ENCODE measurements at regions not wholly inside any gene's neighbourhood (a gene's known extent, or its start where the extent isn't known, plus 50 kb on each side); places are given as distances from the start of the nearest gene placed in this dataset.
"Not testable (repeated sequence)": the region's sequence is repeated elsewhere in the genome, so short reads cannot be mapped to it uniquely, and the experiment has no call there.

DNA sequence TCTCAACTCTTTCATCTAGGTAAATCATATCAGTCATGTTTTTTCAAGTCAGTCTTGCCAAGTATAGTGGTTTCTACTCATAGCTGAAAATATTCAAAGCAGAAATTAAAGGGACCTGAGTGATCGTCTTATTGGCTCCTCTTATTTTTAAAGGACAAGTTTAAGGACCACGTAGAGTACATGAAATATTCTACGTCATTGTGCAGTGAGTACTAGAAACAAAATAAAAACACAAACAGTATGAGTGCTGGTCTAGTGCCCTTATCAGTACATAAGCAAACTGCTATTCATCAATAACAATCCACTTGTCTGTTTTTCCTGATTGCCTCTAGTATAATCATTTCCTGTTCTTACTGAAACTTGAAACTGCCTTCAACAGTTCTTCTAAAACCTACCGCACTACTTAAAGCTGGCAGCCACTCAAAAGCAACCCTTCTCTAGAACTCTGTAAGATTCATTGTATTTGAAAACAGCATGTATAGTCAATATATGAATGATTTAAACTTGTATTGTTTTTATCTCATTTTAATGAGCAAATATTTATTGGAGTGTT lies 853.7 kb downstream of the TAF11L14 start:
- DNase-seq, result no peak

DNA sequence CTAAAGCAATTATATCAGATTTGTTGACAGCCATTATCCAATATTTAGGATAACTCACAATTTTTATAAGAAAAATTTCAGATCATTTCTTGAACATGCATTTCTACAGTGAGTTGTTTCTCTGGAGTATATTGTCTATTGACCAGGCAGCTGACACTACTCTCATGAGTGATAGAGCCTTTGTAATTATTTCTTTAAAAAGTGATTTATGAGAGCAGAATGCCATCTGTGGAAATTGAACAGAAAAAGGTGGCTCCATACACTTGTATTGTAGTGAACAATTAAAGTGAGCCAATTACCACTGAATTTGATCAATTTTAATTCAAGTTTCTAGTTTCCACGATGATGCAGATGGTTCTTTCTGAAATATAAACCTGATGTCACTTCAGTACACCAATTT lies 855.4 kb downstream of the TAF11L14 start:
- DNase-seq, result no peak

DNA sequence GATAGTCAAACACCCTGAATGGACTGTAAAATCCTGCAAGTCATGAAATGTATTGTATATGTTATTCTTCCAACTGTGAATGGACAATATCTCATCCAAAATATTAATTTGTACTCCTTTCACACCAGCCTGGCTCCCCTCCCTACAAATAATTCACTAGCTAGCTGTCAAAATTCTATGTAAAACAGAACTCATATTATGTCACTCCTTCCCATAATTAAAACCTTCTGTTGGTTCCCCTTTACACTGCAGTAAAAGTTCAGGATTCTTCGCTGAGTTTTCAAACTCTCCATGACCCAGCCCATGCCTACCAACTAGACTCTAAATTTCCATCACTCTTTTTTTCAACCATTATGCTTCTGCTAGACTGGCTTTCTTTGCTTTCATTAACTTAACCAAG lies 857.1 kb downstream of the TAF11L14 start:
- DNase-seq, result no peak

GRCh38 chr5:18495157-18495556 lies 860.9 kb downstream of the TAF11L14 start:
- DNase-seq, result no peak

- DNase-seq, result no peak
Observed at GRCh38 chr5:18496041-18496440, 861.8 kb downstream of the TAF11L14 start.

DNA sequence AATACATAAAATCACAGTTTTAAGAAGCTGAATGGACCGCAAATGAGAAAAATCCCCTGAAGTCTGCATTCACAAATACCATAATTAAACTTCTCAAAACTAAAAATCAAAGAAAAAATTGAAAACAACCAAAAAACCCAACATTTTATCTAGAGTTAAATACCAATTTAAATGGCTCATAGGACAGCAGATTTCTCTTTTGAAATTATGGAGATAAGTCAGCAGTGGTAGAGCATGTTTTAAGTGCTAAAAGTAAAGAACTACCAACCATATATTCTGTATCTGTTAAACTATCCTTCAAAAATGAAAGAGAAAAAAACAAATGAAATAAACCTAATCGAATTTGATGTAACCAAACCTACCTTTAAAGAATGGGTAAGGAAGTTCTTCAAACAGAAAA lies 862.8 kb downstream of the TAF11L14 start:
- no peak for DNase-seq

DNA sequence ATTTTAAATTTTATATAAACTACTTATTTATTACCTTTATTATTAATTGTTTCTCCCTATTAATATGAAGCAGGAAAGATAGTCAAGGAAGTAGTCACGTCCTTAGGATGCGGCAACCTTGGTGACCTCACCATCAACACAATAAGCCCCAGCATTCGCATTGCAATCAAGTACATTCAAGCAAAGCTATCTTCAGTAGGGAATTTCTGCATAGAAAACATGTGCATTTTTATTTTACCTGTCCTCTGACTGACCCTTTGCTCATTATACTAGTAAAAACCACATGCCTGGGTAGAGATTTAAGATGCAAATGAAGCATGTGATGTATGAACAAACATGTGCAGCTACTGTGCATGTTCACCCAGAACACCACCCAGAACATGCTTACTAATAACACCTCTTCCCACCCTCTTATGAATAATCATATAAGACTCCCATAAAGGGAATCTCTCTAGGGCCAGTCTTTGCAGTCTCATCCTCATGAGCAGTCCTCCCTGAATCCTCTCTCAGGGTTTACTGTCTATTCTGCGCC lies 869.6 kb downstream of the TAF11L14 start:
- DNase-seq, result no peak

DNA sequence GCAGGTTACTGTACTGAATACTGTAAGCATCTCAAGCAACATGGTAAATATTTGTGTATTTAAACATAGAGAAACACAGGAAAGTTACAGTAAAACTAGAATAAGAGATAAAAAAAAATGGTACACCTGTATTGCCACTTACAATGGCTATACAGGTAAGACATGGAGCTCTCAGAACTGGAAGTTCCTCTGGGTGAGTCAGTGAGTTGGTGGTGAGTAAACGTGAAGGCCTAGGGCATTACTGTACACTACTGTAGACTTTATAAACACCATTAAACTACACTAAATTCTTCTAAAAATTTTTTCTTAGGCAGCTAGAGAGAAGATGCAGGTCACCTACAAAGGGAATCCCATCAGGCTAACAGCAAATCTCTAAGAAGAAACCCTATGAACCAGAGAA lies 872.9 kb downstream of the TAF11L14 start:
- DNase-seq, result no peak

- no peak for DNase-seq
Observed at GRCh38 chr5:18517641-18518380, 883.6 kb downstream of the TAF11L14 start.

GRCh38 chr5:18523380-18523779 lies 889.1 kb downstream of the TAF11L14 start:
- no peak for DNase-seq

- DNase-seq, result no peak
Observed at GRCh38 chr5:18526792-18527405, 892.6 kb downstream of the TAF11L14 start.

DNA sequence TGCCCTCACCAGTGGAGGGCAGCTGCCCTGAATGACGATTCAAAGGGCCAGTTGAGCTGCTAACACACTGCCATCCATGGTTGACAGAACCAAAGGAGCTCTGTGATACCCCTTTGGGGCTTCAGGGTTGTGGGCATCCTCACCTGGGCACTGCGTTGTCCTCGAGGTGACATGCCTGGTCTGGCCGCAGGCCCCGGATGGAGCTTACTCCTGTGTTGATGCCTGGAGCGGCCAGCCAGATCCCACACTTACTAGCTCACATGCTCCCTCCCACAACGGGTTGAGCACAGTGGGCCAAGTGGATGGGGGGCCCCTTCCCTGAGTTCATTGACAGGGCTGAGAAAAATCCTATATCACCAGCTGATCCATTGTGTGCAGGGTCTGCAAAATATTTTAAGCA lies 898.9 kb downstream of the TAF11L14 start:
- no peak for DNase-seq

GRCh38 chr5:18534119-18534518 lies 899.9 kb downstream of the TAF11L14 start:
- no peak for DNase-seq

- DNase-seq, result not testable (repeated sequence)
Observed at GRCh38 chr5:18535753-18536152, 901.5 kb downstream of the TAF11L14 start.

DNA sequence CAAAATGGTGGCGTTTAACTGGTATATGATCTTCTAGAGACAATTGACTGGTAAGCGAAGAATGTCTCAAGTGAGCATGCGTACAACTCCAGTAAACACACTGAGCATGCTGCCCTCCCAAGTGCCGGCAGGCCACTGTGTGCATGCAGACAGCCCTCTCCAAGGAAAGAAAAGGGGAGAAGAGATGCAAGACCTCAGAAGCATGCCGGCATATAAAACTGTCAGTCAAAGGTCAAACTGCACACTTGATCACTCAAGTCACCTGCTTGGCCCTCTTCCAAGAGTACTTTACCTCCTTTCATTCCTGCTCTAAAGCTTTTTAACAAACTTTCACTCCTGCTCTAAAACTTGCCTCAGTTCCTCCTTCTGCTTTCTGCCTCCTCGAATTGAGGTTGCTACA lies 910.2 kb downstream of the TAF11L14 start:
- no peak for DNase-seq

DNA sequence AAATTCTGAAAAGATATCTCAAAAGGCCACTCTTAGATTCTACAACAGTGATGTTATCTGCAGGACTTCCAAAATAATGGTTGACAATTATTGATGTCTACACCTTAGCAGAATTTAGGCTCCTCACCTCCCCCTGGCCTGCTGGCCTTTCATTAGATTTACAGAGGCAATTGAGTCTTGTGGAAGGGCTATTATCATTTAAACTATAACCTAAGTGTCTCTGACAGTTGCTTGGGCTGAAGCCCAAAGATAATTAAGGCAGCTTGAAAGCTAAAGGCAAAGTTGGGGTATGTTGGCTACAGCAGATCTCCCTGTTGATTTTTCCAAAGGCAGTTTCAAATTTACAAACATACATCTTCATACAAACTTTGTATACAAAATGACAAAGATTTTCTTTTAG lies 912.3 kb downstream of the TAF11L14 start:
- DNase-seq, result no peak

GRCh38 chr5:18551716-18552115 lies 917.5 kb downstream of the TAF11L14 start:
- no peak for DNase-seq

DNA sequence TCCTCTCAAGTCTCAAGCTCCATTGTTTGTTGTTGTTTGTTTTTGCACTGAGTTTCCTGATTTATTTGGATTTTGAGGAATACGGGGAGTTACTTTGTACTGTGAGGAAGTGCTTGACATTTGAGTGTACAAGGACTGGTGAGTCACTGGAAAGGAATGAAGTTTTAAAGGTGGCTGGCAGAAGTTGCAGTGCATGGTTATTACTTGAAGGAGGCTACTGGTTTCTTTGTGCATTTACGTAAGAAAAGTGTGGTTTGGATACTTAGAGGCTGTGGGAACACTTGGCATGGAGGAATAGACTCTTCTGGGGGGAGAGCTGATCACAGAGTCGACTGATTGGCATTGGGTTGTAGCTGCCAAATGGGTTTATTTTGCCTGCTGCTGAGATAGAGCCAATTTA lies 919.0 kb downstream of the TAF11L14 start:
- DNase-seq, result no peak

DNA sequence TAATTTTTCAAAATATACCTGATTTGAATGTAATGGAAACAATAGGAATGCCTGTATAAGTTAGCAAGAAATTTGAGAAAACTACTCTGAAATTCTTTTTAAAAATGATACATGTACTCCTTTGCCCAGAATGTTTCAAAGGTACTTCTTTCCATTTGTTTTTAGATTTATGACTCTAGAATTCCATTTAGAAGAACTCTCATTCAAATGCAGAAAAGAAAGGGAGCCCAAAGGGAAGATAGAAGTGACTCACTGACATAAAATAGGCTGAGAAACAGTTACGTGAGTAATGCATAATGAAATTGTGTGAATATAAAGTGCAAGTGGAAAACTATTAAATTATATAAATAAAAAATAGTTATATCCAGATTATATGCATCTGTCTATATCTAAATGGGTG lies 926.3 kb downstream of the TAF11L14 start:
- no peak for DNase-seq

- no peak for DNase-seq
Observed at GRCh38 chr5:18563853-18564252, 929.6 kb downstream of the TAF11L14 start.

DNA sequence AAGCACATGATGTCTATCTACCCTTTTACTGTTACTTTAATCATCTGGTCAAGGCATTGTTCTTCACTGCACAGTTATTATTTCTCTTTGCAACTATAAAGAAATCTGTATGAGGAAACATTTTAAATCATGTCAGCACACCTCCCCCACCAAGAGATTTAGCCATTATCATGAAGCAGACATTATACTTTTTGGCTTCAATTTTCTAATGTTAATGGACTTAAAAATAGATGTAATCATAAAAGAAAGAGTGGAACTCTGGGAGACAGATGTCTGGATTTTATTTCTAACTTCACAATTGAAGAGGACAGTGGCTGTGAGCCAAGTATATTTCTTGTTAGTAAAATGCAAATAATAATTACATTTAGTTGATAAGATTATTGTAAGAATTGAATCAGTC lies 932.4 kb downstream of the TAF11L14 start:
- DNase-seq, result no peak

DNA sequence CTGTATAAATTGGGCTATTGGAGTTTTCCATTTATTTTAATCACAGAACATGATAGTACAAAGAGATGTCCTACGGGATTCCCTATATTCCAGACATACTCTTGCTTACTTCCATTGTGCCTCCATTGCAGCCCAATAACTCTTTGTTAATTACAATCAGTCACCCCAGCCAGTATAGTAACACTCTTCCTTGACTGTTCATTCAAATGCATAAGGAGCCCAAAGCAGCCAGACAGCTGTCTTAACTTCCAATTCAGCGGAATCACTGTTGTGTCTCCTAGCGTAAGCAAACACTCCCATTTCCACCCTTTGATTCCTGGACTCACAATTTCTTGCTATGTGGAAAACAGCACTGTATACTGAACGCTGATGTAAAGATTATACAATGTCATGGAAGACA lies 942.3 kb downstream of the TAF11L14 start:
- no peak for DNase-seq

DNA sequence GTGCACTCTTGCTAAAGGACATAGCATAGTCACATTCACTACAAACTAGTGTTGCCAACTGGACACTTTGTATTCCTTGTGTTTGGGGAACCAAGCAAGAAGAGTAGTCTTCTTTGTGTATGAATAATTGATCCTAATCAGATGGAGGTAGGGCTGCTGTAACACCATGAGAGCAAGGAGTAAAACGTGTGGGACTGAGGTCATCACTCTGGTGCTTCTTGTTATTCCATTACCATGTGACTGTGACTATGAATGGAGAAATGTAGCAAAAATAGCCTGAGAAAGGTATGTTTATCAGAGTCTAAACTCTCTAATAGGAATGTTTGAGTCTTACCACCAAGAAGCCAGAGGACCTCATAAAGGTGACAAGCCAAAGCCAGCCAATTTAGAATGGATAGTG lies 966.9 kb downstream of the TAF11L14 start:
- DNase-seq, result no peak

DNA sequence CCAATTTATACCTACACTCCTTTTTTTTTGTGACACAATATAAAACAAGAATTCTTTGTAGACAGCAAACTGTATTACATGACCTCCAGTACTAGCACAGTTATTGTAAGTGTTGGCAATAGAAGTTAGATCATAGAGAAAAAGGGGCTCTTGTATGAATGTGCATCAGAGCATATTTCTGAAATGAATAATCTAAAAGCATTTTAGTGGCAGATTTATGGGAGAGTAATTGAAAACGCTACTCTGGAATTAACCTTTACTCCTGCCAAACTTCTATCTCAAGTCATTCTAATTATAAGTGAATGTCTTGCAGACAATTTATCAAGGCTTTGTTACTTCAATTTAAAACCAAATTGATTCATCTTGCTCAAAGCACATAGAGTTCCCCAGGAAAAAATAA lies 968.1 kb downstream of the TAF11L14 start:
- DNase-seq, result no peak
